ENCODE measurements at regions not wholly inside any gene's neighbourhood (a gene's known extent, or its start where the extent isn't known, plus 50 kb on each side); places are given as distances from the start of the nearest gene placed in this dataset.

DNA sequence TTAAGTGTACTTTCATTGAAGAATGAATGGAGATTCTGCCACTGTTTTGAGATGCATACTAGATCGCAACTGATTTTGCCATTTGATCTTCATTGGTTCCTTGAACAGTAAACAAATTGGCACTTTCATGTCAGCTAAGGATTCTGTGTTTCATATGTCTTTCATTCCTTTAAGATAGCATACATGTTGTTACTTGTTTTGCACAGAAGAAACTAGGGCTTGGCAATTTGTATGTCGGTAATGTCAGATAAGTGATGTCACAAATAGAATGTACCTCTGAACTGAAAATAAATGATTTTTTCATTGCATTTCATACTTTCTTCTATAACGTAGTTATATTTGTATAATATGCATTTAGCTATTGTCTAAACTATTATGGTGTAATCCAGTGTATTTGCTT lies 73.2 kb upstream of the TENM3 start:
- Histone ChIP-seq H3K4me1 (ENCODE audit: insufficient read depth, low read length, poor library complexity, severe bottlenecking) (peaks cover 10% of the 10 kb centered on the region), H3K27me3 (replicated peaks; ENCODE audit: insufficient read depth, low read depth, low read length, poor library complexity) (no peaks in the 10 kb centered on the region), H3K36me3 (ENCODE audit: insufficient read depth, low read length, poor library complexity, severe bottlenecking) (no peaks in the 10 kb centered on the region), H3K27ac (ENCODE audit: low read depth, low read length, poor library complexity, severe bottlenecking) (no peak overlapping the region), H3K9me3 (ENCODE audit: low read depth, low read length, poor library complexity, severe bottlenecking) (no peaks in the 10 kb centered on the region), H3K4me3 (ENCODE audit: low read depth, low read length, poor library complexity, severe bottlenecking) (no peak overlapping the region)
- CTCF ChIA-PET, result no interaction called here
- DNase-seq (ENCODE audit: low spot score), result no peak
- intact Hi-C loops (cut with micrococcal nuclease; ENCODE audit: unreplicated experiment), result no loop called here
- TF ChIP-seq, protein P1, sequence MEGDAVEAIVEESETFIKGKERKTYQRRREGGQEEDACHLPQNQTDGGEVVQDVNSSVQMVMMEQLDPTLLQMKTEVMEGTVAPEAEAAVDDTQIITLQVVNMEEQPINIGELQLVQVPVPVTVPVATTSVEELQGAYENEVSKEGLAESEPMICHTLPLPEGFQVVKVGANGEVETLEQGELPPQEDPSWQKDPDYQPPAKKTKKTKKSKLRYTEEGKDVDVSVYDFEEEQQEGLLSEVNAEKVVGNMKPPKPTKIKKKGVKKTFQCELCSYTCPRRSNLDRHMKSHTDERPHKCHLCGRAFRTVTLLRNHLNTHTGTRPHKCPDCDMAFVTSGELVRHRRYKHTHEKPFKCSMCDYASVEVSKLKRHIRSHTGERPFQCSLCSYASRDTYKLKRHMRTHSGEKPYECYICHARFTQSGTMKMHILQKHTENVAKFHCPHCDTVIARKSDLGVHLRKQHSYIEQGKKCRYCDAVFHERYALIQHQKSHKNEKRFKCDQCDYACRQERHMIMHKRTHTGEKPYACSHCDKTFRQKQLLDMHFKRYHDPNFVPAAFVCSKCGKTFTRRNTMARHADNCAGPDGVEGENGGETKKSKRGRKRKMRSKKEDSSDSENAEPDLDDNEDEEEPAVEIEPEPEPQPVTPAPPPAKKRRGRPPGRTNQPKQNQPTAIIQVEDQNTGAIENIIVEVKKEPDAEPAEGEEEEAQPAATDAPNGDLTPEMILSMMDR (conservative IDR thresholded peaks at IDR 0.05; ENCODE audit: low read depth, low read length), result no peak
- no peak for TF ChIP-seq EZH2 (IDR thresholded peaks at IDR 0.05; ENCODE audit: borderline replicate concordance, low read depth, low read length, poor library complexity, severe bottlenecking)
- POLR2A ChIA-PET (ENCODE audit: low non-redundant PET), result no interaction called here
- no TSS peak for BruUV-seq (replicated peaks)

GRCh38 chr4:182170417-182170935 lies 72.7 kb upstream of the TENM3 start:
- H3K4me1 ChIP-seq (ENCODE audit: insufficient read depth, low read length, poor library complexity, severe bottlenecking), result peaks cover 10% of the 10 kb centered on the region
- no peaks in the 10 kb centered on the region for H3K9me3 ChIP-seq (ENCODE audit: low read depth, low read length, poor library complexity, severe bottlenecking)
- intact Hi-C loops (cut with micrococcal nuclease; ENCODE audit: unreplicated experiment), result no loop called here
- CTCF ChIA-PET, result no interaction called here
- no peaks in the 10 kb centered on the region for H3K36me3 ChIP-seq (ENCODE audit: insufficient read depth, low read length, poor library complexity, severe bottlenecking)
- no peak overlapping the region for H3K4me3 ChIP-seq (ENCODE audit: low read depth, low read length, poor library complexity, severe bottlenecking)
- H3K27me3 ChIP-seq (replicated peaks; ENCODE audit: insufficient read depth, low read depth, low read length, poor library complexity), result no peaks in the 10 kb centered on the region
- H3K27ac ChIP-seq (ENCODE audit: low read depth, low read length, poor library complexity, severe bottlenecking), result no peak overlapping the region
- no peak for DNase-seq (ENCODE audit: low spot score)
- TF ChIP-seq, protein P1 (conservative IDR thresholded peaks at IDR 0.05; ENCODE audit: low read depth, low read length), result no peak
- TF ChIP-seq EZH2 (IDR thresholded peaks at IDR 0.05; ENCODE audit: borderline replicate concordance, low read depth, low read length, poor library complexity, severe bottlenecking), result no peak
- POLR2A ChIA-PET (ENCODE audit: low non-redundant PET), result no interaction called here
- no TSS peak for BruUV-seq (replicated peaks)

DNA sequence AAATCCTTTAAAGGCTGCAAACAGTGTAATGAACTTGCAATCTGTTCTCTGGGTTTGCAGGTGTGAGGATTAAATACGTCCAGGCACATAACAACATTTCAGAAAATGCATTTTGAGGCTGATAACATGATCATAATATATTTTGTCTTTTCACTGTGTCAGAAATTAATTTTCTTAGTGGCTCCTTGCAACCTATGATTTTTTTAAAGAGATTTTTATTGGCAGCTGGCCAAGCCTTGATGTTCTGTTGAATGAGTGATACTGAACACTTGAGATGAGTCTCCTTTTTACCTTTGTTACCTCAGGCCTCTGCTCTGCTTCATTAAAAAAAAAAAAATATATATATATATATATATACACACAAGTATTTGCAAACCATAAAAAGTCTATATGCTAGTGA lies 68.2 kb upstream of the TENM3 start:
- DNase-seq (ENCODE audit: low spot score), result no peak
- peaks cover 32% of the 10 kb centered on the region for H3K4me1 ChIP-seq (ENCODE audit: insufficient read depth, low read length, poor library complexity, severe bottlenecking)
- no peaks in the 10 kb centered on the region for H3K27me3 ChIP-seq (replicated peaks; ENCODE audit: insufficient read depth, low read depth, low read length, poor library complexity)
- H3K4me3 ChIP-seq (ENCODE audit: low read depth, low read length, poor library complexity, severe bottlenecking), result no peak overlapping the region
- no peaks in the 10 kb centered on the region for H3K9me3 ChIP-seq (ENCODE audit: low read depth, low read length, poor library complexity, severe bottlenecking)
- intact Hi-C loops (cut with micrococcal nuclease; ENCODE audit: unreplicated experiment), result no loop called here
- no TSS peak for BruUV-seq (replicated peaks)
- ChIA-PET POLR2A (ENCODE audit: low non-redundant PET) (no interaction called here), CTCF (no interaction called here)
- TF ChIP-seq EZH2 (IDR thresholded peaks at IDR 0.05; ENCODE audit: borderline replicate concordance, low read depth, low read length, poor library complexity, severe bottlenecking), result no peak
- TF ChIP-seq, protein P1 (conservative IDR thresholded peaks at IDR 0.05; ENCODE audit: low read depth, low read length), result no peak
- H3K27ac ChIP-seq (ENCODE audit: low read depth, low read length, poor library complexity, severe bottlenecking), result no peak overlapping the region
- H3K36me3 ChIP-seq (ENCODE audit: insufficient read depth, low read length, poor library complexity, severe bottlenecking), result no peaks in the 10 kb centered on the region
